SK-N-SH (cell line): ENCODE measurements at regions not wholly inside any gene's neighbourhood (a gene's known extent, or its start where the extent isn't known, plus 50 kb on each side); places are given as distances from the start of the nearest gene placed in this dataset.

Experiments used
- CTCF ChIA-PET: fragments of 300-600, 350-600 bp; formaldehyde crosslinking; extraction: SDS; loops from one replicate; lab custom pipeline; 2021; lab: Yijun Ruan, JAX
- POLR2A ChIA-PET: fragments of 350-600 bp; sonication (Branson Sonifier 250); formaldehyde crosslinking; extraction: SDS; loops from one replicate; lab custom pipeline; 2020; ENCODE audit warnings: antibody characterized with exemption, inconsistent platforms; lab: Yijun Ruan, JAX
- DNase-seq: peaks from one replicate; pipeline ENCODE4 v3.0.0; 2012
- H2AFZ ChIP-seq: fragments of 200-600 bp; sonication (generic); 2 replicates; pipeline ENCODE4 v1.8.1; 2016; ENCODE audit warnings: antibody characterized with exemption, mild to moderate bottlenecking, low read depth
- H3F3A ChIP-seq: fragments of 200-600 bp; sonication (generic); replicated peaks from 2 replicates; pipeline ENCODE3; 2016; ENCODE audit warnings: antibody characterized with exemption, mild to moderate bottlenecking; ENCODE audit not compliant: insufficient read depth
- H3K27ac ChIP-seq, 2 experiments: fragments of 200-500 bp in 1 of 2; fragments of 200-600 bp in 1 of 2; sonication (Bioruptor generic) in 1 of 2; sonication (generic), shearing (Covaris generic) in 1 of 2; 2 replicates each; pipeline versions ENCODE4 v1.5.1 to v1.6.1; 2014 to 2016; ENCODE audit warnings: low read depth in 2 of 2, inconsistent platforms in 1 of 2, low read length in 1 of 2, mild to moderate bottlenecking in 1 of 2, mixed read lengths in 1 of 2
- H3K27me3 ChIP-seq: fragments of 200-600 bp; sonication (generic), shearing (Covaris generic); 2 replicates; pipeline ENCODE4 v1.6.1; 2016; ENCODE audit warnings: mixed run types; ENCODE audit not compliant: insufficient read depth
- H3K36me3 ChIP-seq, 2 experiments: fragments of 200-500 bp in 1 of 2; fragments of 200-600 bp in 1 of 2; sonication (Bioruptor generic) in 1 of 2; sonication (generic) in 1 of 2; replicated peaks in 1 of 2; 2 replicates each; pipeline versions ENCODE3 to v1.5.1; 2014 to 2016; ENCODE audit warnings: low read length in 1 of 2, mild to moderate bottlenecking in 1 of 2; ENCODE audit not compliant: insufficient read depth in 2 of 2, control insufficient read depth in 1 of 2
- H3K4me1 ChIP-seq, 2 experiments: fragments of 200-500 bp in 1 of 2; fragments of 200-600 bp in 1 of 2; sonication (Bioruptor generic) in 1 of 2; sonication (generic), shearing (Covaris generic) in 1 of 2; 2 replicates each; pipeline versions ENCODE4 v1.5.1 to v1.6.1; 2014 to 2016; ENCODE audit warnings: low read depth in 1 of 2, low read length in 1 of 2, mixed run types in 1 of 2; ENCODE audit not compliant: insufficient read depth in 2 of 2, control insufficient read depth in 1 of 2
- H3K4me2 ChIP-seq: fragments of 200-600 bp; sonication (generic), shearing (Covaris generic); 2 replicates; pipeline ENCODE4 v1.6.1; 2017; ENCODE audit warnings: mixed run types
- H3K4me3 ChIP-seq, 2 experiments: fragments of 200-500 bp in 1 of 2; fragments of 200-600 bp in 1 of 2; sonication (Bioruptor generic) in 1 of 2; sonication (generic), shearing (Covaris generic) in 1 of 2; 2 replicates each; pipeline versions ENCODE4 v1.5.1 to v1.8.1; 2014 to 2016; ENCODE audit warnings: low read depth in 2 of 2, inconsistent platforms in 1 of 2, low read length in 1 of 2, mild to moderate bottlenecking in 1 of 2, mixed read lengths in 1 of 2, moderate library complexity in 1 of 2
- H3K79me2 ChIP-seq: fragments of 200-600 bp; sonication (generic); 2 replicates; pipeline ENCODE4 v1.8.1; 2017; ENCODE audit warnings: mild to moderate bottlenecking; ENCODE audit not compliant: insufficient read depth
- H3K9ac ChIP-seq: fragments of 200-600 bp; sonication (generic); 2 replicates; pipeline ENCODE4 v1.6.1; 2017; ENCODE audit warnings: mixed run types
- H3K9me2 ChIP-seq: fragments of 200-600 bp; sonication (generic); 2 replicates; pipeline ENCODE4 v1.6.1; 2017; ENCODE audit warnings: mixed run types
- H3K9me3 ChIP-seq: fragments of 200-600 bp; sonication (generic); 2 replicates; pipeline ENCODE4 v1.6.1; 2017; ENCODE audit warnings: mixed run types, mild to moderate bottlenecking, moderate library complexity
- H4K20me1 ChIP-seq: fragments of 200-600 bp; sonication (generic); 2 replicates; pipeline ENCODE4 v1.6.1; 2017; ENCODE audit warnings: mild to moderate bottlenecking, mixed run types; ENCODE audit not compliant: insufficient read depth
- CTCF ChIP-seq: fragments of 200-600 bp; sonication (generic); IDR thresholded peaks from 2 replicates; pipeline ENCODE4 v1.6.1; 2017; ENCODE audit warnings: antibody characterized with exemption, mild to moderate bottlenecking, moderate library complexity
- EZH2phosphoT487 ChIP-seq: fragments of 200-600 bp; sonication (generic); IDR thresholded peaks from 2 replicates; pipeline ENCODE4 v1.6.1; 2017; ENCODE audit warnings: low read depth, mixed run types, mild to moderate bottlenecking, antibody characterized with exemption, moderate library complexity, borderline replicate concordance
- FOSL2 ChIP-seq: IDR thresholded peaks from 2 replicates; pipeline ENCODE4 v1.4.0; 2012; ENCODE audit warnings: low read depth, mild to moderate bottlenecking, moderate library complexity, borderline replicate concordance
- FOXJ3 ChIP-seq: sonication (generic); formaldehyde crosslinking; IDR thresholded peaks from 2 replicates; pipeline ENCODE4 v1.5.1; 2020; ENCODE audit warnings: mild to moderate bottlenecking, missing genetic modification reagents
- FOXM1 ChIP-seq: IDR thresholded peaks from 2 replicates; pipeline ENCODE4 v1.4.0; 2012; ENCODE audit warnings: low read depth, mild to moderate bottlenecking
- GABPA ChIP-seq: IDR thresholded peaks from 2 replicates; pipeline ENCODE4 v1.4.0; 2012; ENCODE audit warnings: low read depth, mild to moderate bottlenecking
- PBX3 ChIP-seq: IDR thresholded peaks from 2 replicates; pipeline ENCODE4; 2012
- POLR2AphosphoS5 ChIP-seq: IDR thresholded peaks from 2 replicates; pipeline ENCODE4 v1.6.1; 2012; ENCODE audit warnings: low read depth, low read length
- RAD21 ChIP-seq: IDR thresholded peaks from 2 replicates; pipeline ENCODE4 v1.6.1; 2012; ENCODE audit warnings: mild to moderate bottlenecking, low read length
- RCOR1 ChIP-seq: fragments of 150-350 bp; IDR thresholded peaks from 2 replicates; pipeline ENCODE4 v1.6.1; 2017; ENCODE audit warnings: antibody characterized with exemption, low read length
- RFX5 ChIP-seq: IDR thresholded peaks from 2 replicates; pipeline ENCODE4 v1.6.1; 2012; ENCODE audit warnings: mild to moderate bottlenecking, improper control_type of control experiment, low read length
- SMC3 ChIP-seq: IDR thresholded peaks from 2 replicates; pipeline ENCODE4 v1.6.1; 2012; ENCODE audit warnings: low read depth, low read length, improper control_type of control experiment
- TAF1 ChIP-seq: IDR thresholded peaks from 2 replicates; pipeline ENCODE4 v1.6.1; 2012; ENCODE audit warnings: low read depth, mild to moderate bottlenecking, low read length, moderate library complexity, borderline replicate concordance
- TEAD4 ChIP-seq: IDR thresholded peaks from 2 replicates; pipeline ENCODE4 v1.4.0; 2012; ENCODE audit warnings: mild to moderate bottlenecking, borderline replicate concordance; ENCODE audit not compliant: insufficient read depth
- ZBTB33 ChIP-seq: IDR thresholded peaks from 2 replicates; pipeline ENCODE4 v1.4.0; 2012; ENCODE audit warnings: low read depth, borderline replicate concordance
- WGBS: methylation state at CpG from one replicate; pipeline ENCODE4 v1.1.6; 2017; ENCODE audit warnings: low lambda C conversion rate; 5-methylcytosine and 5-hydroxymethylcytosine counted together

GRCh38 chr6:143570147-143570853, 58.8 kb upstream of the FUCA2 start:
- Histone ChIP-seq H3K4me1 (no peaks in the 10 kb centered on the region; a peak in 1 of 4 replicates), H3K4me3 (no peak overlapping the region), H2AFZ (no peak overlapping the region), H4K20me1 (no peaks in the 10 kb centered on the region), H3K27me3 (no peaks in the 10 kb centered on the region), H3K9ac (no peak overlapping the region), H3K79me2 (no peaks in the 10 kb centered on the region; the same call in 1 of the 2 replicates), H3K9me2 (no peaks in the 10 kb centered on the region), H3K27ac (no peak overlapping the region), H3F3A (no peaks in the 10 kb centered on the region), H3K9me3 (no peaks in the 10 kb centered on the region), H3K36me3 (no peaks in the 10 kb centered on the region), H3K4me2 (no peak overlapping the region)
- WGBS: 82% methylated on average over 13 of the region's 13 CpGs
- POLR2A ChIA-PET: no interaction called here
- no peak for TF ChIP-seq RFX5
- no peak for TF ChIP-seq FOXM1
- no peak for TF ChIP-seq ZBTB33
- TF ChIP-seq SMC3: no peak
- TF ChIP-seq FOXJ3: no peak
- no peak for TF ChIP-seq GABPA
- CTCF ChIA-PET: interaction anchor here (2.2 kb wide), 1 partner anchor 443 kb away, joined by 7 read pairs; no protein-coding TSS in a partner anchor
- no peak for DNase-seq

- Histone ChIP-seq H3K9me3 (no peaks in the 10 kb centered on the region), H3K9me2 (no peaks in the 10 kb centered on the region), H3K79me2 (no peaks in the 10 kb centered on the region; the same call in 1 of the 2 replicates), H3K4me2 (no peak overlapping the region), H3K4me1 (no peaks in the 10 kb centered on the region), H3F3A (no peaks in the 10 kb centered on the region), H4K20me1 (no peaks in the 10 kb centered on the region), H3K27ac (no peak overlapping the region), H3K27me3 (no peaks in the 10 kb centered on the region), H3K9ac (no peak overlapping the region), H3K4me3 (no peak overlapping the region), H3K36me3 (no peaks in the 10 kb centered on the region), H2AFZ (no peak overlapping the region)
- 80% methylated on average over 4 of the region's 4 CpGs for WGBS
- no peak for DNase-seq
- POLR2A ChIA-PET: no interaction called here
- CTCF ChIA-PET: interaction anchor here (1.3 to 1.5 kb wide), 2 partner anchors 11 to 444 kb away, joined by 3 to 7 read pairs; no protein-coding TSS in a partner anchor
- no peak for TF ChIP-seq PBX3
- TF ChIP-seq TEAD4: no peak
- TF ChIP-seq CTCF: no peak
- TF ChIP-seq EZH2phosphoT487: no peak
- no peak for TF ChIP-seq FOSL2
- no peak for TF ChIP-seq FOXJ3
- no peak for TF ChIP-seq POLR2AphosphoS5
- no peak for TF ChIP-seq RAD21
- TF ChIP-seq SMC3: no peak
- TF ChIP-seq RCOR1: no peak
- no peak for TF ChIP-seq TAF1
Measured at GRCh38 chr6:143569040-143569439, 57.5 kb upstream of the FUCA2 start.
